Upper lobe of left lung (tissue), 6 donors: ENCODE measurements at regions not wholly inside any gene's neighbourhood (a gene's known extent, or its start where the extent isn't known, plus 50 kb on each side); places are given as distances from the start of the nearest gene placed in this dataset.

Experiments
- ATAC-seq, 2 donors: fragments of 200-7000 bp; cut with Tn5 transposase; one replicate each; pipeline ENCODE4 v1.9.1; 2022; ENCODE audit warnings: mild to moderate bottlenecking in 2 of 2, moderate library complexity in 2 of 2; ENCODE audit not compliant: low FRiP score in 2 of 2
- DNase-seq, 2 donors: peaks; one replicate each; pipeline ENCODE4 v3.0.0-alpha.2; 2019 to 2020
- H3K27ac ChIP-seq, 4 donors: fragments of 200-600 bp; sonication (generic); one replicate each; pipeline ENCODE4 v1.5.1; 2016 to 2019
- H3K27me3 ChIP-seq, 4 donors: fragments of 200-600 bp; sonication (generic); one replicate each; pipeline ENCODE4 v1.5.1; 2017 to 2019
- H3K36me3 ChIP-seq, 4 donors: fragments of 200-600 bp; sonication (generic); one replicate each; pipeline ENCODE4 v1.5.1; 2016 to 2019
- H3K4me1 ChIP-seq, 4 donors: fragments of 200-600 bp; sonication (generic); one replicate each; pipeline ENCODE4 v1.5.1; 2018 to 2019
- H3K4me3 ChIP-seq, 4 donors: fragments of 200-600 bp; sonication (generic); one replicate each; pipeline ENCODE4 v1.5.1; 2017 to 2019; ENCODE audit warnings: mild to moderate bottlenecking in 2 of 4, moderate library complexity in 1 of 4
- H3K9me3 ChIP-seq, 4 donors: fragments of 200-600 bp; sonication (generic); one replicate each; pipeline ENCODE4 v1.5.1; 2018 to 2019
- CTCF ChIP-seq, 6 experiments: fragments of 450-650 bp in 4 of 6; fragments of 200-600 bp in 2 of 6; sonication (generic) in 2 of 6; IDR thresholded peaks; one replicate each; pipeline ENCODE4 v1.5.1; 2016 to 2019; ENCODE audit warnings: antibody characterized with exemption in 6 of 6
- EP300 ChIP-seq, 4 donors: sonication (generic); formaldehyde crosslinking; IDR thresholded peaks; one replicate each; pipeline ENCODE4 v1.5.1; 2017; ENCODE audit warnings: antibody characterized with exemption in 4 of 4, control low read depth in 2 of 4
- POLR2A ChIP-seq, 4 donors: fragments of 450-650 bp; IDR thresholded peaks; one replicate each; pipeline ENCODE4 v1.5.1; 2016 to 2017; ENCODE audit warnings: antibody characterized with exemption in 4 of 4, mild to moderate bottlenecking in 2 of 4
- POLR2AphosphoS5 ChIP-seq, 2 donors: sonication (generic); formaldehyde crosslinking; IDR thresholded peaks; one replicate each; pipeline ENCODE4 v1.5.1; 2017; ENCODE audit warnings: antibody characterized with exemption in 2 of 2
- WGBS, 2 donors: methylation state at CpG; one replicate each; pipeline ENCODE4 v1.1.5; 2017 to 2018; 5-methylcytosine and 5-hydroxymethylcytosine counted together
- donor health status: DM: no; HTN: no; CAD: no; lungs with moderate emphysema.
- donor health status: DM: no; HTN: yes; CAD: no; lungs with severe emphysema.

- Histone ChIP-seq H3K4me3 (no peak overlapping the region), H3K36me3 (no peaks in the 10 kb centered on the region), H3K9me3 (no peaks in the 10 kb centered on the region), H3K27ac (no peak overlapping the region), H3K27me3 (no peaks in the 10 kb centered on the region), H3K4me1 (peaks cover 0 to 5% (median 0%) of the 10 kb centered on the region in 4 donors)
- DNase-seq (no peak), ATAC-seq (no peak)
- TF ChIP-seq EP300 (IDR thresholded peaks at IDR 0.05) = no peak
- TF ChIP-seq POLR2A (IDR thresholded peaks at IDR 0.05) = no peak
- no peak for TF ChIP-seq POLR2AphosphoS5 (IDR thresholded peaks at IDR 0.05)
- TF ChIP-seq CTCF (IDR thresholded peaks at IDR 0.05) = no peak
- WGBS, 2 donors = 65 to 72% methylated on average over 19 of the region's 19 CpGs
These were observed 118.9 kb upstream of the IGF1R start for GRCh38 chr15:98529205-98530145.

- DNase-seq (no peak), ATAC-seq (no peak)
- no peaks in the 10 kb centered on the region for H3K27me3 ChIP-seq
- H3K9me3 ChIP-seq = no peaks in the 10 kb centered on the region
- peaks cover 0 to 4% (median 0%) of the 10 kb centered on the region in 4 donors for H3K4me1 ChIP-seq
- no peaks in the 10 kb centered on the region for H3K36me3 ChIP-seq
- WGBS, 2 donors = 76% methylated on average over 2 of the region's 2 CpGs
- no peak overlapping the region for H3K4me3 ChIP-seq
- TF ChIP-seq POLR2AphosphoS5 (IDR thresholded peaks at IDR 0.05) (no peak), EP300 (IDR thresholded peaks at IDR 0.05) (no peak), CTCF (IDR thresholded peaks at IDR 0.05) (no peak), POLR2A (IDR thresholded peaks at IDR 0.05) (no peak)
- no peak overlapping the region for H3K27ac ChIP-seq
These were observed 117.8 kb upstream of the IGF1R start for GRCh38 chr15:98530570-98530969.

GRCh38 chr15:98532063-98532462 is 116.3 kb upstream of the IGF1R start:
- no peaks in the 10 kb centered on the region for H3K9me3 ChIP-seq
- ATAC-seq = no peak
- H3K4me1 ChIP-seq = no peaks in the 10 kb centered on the region
- no peak for TF ChIP-seq CTCF (IDR thresholded peaks at IDR 0.05)
- TF ChIP-seq EP300 (IDR thresholded peaks at IDR 0.05) = no peak
- TF ChIP-seq POLR2AphosphoS5 (IDR thresholded peaks at IDR 0.05) = no peak
- TF ChIP-seq POLR2A (IDR thresholded peaks at IDR 0.05) = no peak
- 73 to 83% methylated on average over 2 of the region's 2 CpGs for WGBS, 2 donors
- H3K4me3 ChIP-seq = no peak overlapping the region
- H3K27ac ChIP-seq = no peak overlapping the region
- H3K27me3 ChIP-seq = no peaks in the 10 kb centered on the region
- no peaks in the 10 kb centered on the region for H3K36me3 ChIP-seq
- no peak for DNase-seq

- H3K27me3 ChIP-seq = no peaks in the 10 kb centered on the region
- no peaks in the 10 kb centered on the region for H3K4me1 ChIP-seq
- no peak for DNase-seq
- WGBS, 2 donors = 78 to 92% methylated on average over 2 of the region's 2 CpGs
- TF ChIP-seq POLR2A (IDR thresholded peaks at IDR 0.05) = no peak
- TF ChIP-seq CTCF (IDR thresholded peaks at IDR 0.05) = no peak
- TF ChIP-seq POLR2AphosphoS5 (IDR thresholded peaks at IDR 0.05) = no peak
- TF ChIP-seq EP300 (IDR thresholded peaks at IDR 0.05) = no peak
- no peaks in the 10 kb centered on the region for H3K36me3 ChIP-seq
- ATAC-seq = no peak
- H3K9me3 ChIP-seq = no peaks in the 10 kb centered on the region
- H3K4me3 ChIP-seq = no peak overlapping the region
- H3K27ac ChIP-seq = no peak overlapping the region
These were observed 111.4 kb upstream of the IGF1R start for GRCh38 chr15:98536976-98537375.
